Keratinocyte (primary cell): ENCODE measurements at regions not wholly inside any gene's neighbourhood (a gene's known extent, or its start where the extent isn't known, plus 50 kb on each side); places are given as distances from the start of the nearest gene placed in this dataset.
"Not testable (repeated sequence)": the region's sequence is repeated elsewhere in the genome, so short reads cannot be mapped to it uniquely, and the experiment has no call there.

Experiments
- DNase-seq: peaks from one replicate; pipeline ENCODE4 v3.0.0-alpha.2; 2011; ENCODE audit warnings: low read depth, missing footprints, low spot score
- FAIRE-seq: peaks from 2 replicates; lab custom pipeline; 2011; peaks lifted over from hg19 to GRCh38; lab: Jason Lieb, UNC
- H2AFZ ChIP-seq: 2 replicates; pipeline ENCODE4 v1.6.0; 2012; ENCODE audit warnings: low read length, control low read depth, inconsistent platforms; ENCODE audit not compliant: control insufficient read depth
- H3K27ac ChIP-seq: 2 replicates; pipeline ENCODE4 v1.5.1; 2011; ENCODE audit warnings: low read length; ENCODE audit not compliant: control insufficient read depth, insufficient read depth
- H3K27me3 ChIP-seq: 3 replicates; pipeline ENCODE4 v1.6.0; 2011; ENCODE audit warnings: low read length; ENCODE audit not compliant: control insufficient read depth, insufficient read depth; ENCODE audit errors: extremely low read depth
- H3K36me3 ChIP-seq, 2 experiments: 2 replicates in 1 of 2; 3 replicates in 1 of 2; pipeline ENCODE4 v1.5.1; 2011; ENCODE audit warnings: low read length in 2 of 2, mild to moderate bottlenecking in 1 of 2; ENCODE audit not compliant: control insufficient read depth in 2 of 2, insufficient read depth in 2 of 2; ENCODE audit errors: extremely low read depth in 1 of 2
- H3K4me1 ChIP-seq: 3 replicates; pipeline ENCODE4 v1.5.1; 2011; ENCODE audit warnings: low read length; ENCODE audit not compliant: control insufficient read depth, insufficient read depth; ENCODE audit errors: extremely low read depth
- H3K4me2 ChIP-seq: 3 replicates; pipeline ENCODE4 v1.6.0; 2011; ENCODE audit warnings: low read depth, low read length; ENCODE audit not compliant: control insufficient read depth, insufficient read depth; ENCODE audit errors: extremely low read depth
- H3K4me3 ChIP-seq, 3 experiments: fragments of 200-600 bp in 1 of 3; sonication (generic) in 1 of 3; 2 replicates in 2 of 3; 3 replicates in 1 of 3; pipeline ENCODE4 v1.5.1; 2011 to 2016; ENCODE audit warnings: low read length in 3 of 3, mild to moderate bottlenecking in 3 of 3, control low read depth in 2 of 3, inconsistent platforms in 1 of 3, low read depth in 1 of 3, mixed read lengths in 1 of 3, mixed run types in 1 of 3, moderate library complexity in 1 of 3; ENCODE audit not compliant: control insufficient read depth in 2 of 3, insufficient read depth in 2 of 3; ENCODE audit errors: extremely low read depth in 1 of 3
- H3K79me2 ChIP-seq: 2 replicates; pipeline ENCODE4 v1.6.0; 2012; ENCODE audit warnings: low read length; ENCODE audit not compliant: control insufficient read depth, insufficient read depth
- H3K9ac ChIP-seq: 3 replicates; pipeline ENCODE4 v1.6.0; 2011; ENCODE audit warnings: low read length; ENCODE audit not compliant: control insufficient read depth, insufficient read depth; ENCODE audit errors: extremely low read depth
- H3K9me1 ChIP-seq: 3 replicates; pipeline ENCODE4 v1.6.0; 2011; ENCODE audit warnings: low read length; ENCODE audit not compliant: control insufficient read depth, insufficient read depth; ENCODE audit errors: extremely low read depth
- H3K9me3 ChIP-seq: 2 replicates; pipeline ENCODE4 v1.5.1; 2012; ENCODE audit warnings: low read depth, low read length; ENCODE audit not compliant: control insufficient read depth
- H4K20me1 ChIP-seq: 3 replicates; pipeline ENCODE4 v1.6.0; 2011; ENCODE audit warnings: low read length; ENCODE audit not compliant: control insufficient read depth, insufficient read depth; ENCODE audit errors: extremely low read depth
- CTCF ChIP-seq, 3 experiments: IDR thresholded peaks in 1 of 3; conservative IDR thresholded peaks in 1 of 3; optimal IDR thresholded peaks in 1 of 3; 2 replicates in 2 of 3; 3 replicates in 1 of 3; pipeline versions ENCODE3 to v1.5.1; 2011; ENCODE audit warnings: low read length in 3 of 3, mild to moderate bottlenecking in 3 of 3, moderate library complexity in 2 of 3, control low read depth in 1 of 3, inconsistent platforms in 1 of 3; ENCODE audit not compliant: insufficient read depth in 2 of 3; ENCODE audit errors: extremely low read depth in 1 of 3
- EZH2 ChIP-seq: IDR thresholded peaks from one replicate; pipeline ENCODE4 v1.6.1; 2012; ENCODE audit warnings: inconsistent platforms, mild to moderate bottlenecking, low read length, moderate library complexity
- dilution Hi-C: fragments of 300-500 bp; cut with MboI; formaldehyde crosslinking; loops from one replicate; pipeline ENCODE4 v1.7.0; 2020; ENCODE audit warnings: low sequenced_read_pairs; ENCODE audit not compliant: extremely low pct_ligation_motif_present

DNA sequence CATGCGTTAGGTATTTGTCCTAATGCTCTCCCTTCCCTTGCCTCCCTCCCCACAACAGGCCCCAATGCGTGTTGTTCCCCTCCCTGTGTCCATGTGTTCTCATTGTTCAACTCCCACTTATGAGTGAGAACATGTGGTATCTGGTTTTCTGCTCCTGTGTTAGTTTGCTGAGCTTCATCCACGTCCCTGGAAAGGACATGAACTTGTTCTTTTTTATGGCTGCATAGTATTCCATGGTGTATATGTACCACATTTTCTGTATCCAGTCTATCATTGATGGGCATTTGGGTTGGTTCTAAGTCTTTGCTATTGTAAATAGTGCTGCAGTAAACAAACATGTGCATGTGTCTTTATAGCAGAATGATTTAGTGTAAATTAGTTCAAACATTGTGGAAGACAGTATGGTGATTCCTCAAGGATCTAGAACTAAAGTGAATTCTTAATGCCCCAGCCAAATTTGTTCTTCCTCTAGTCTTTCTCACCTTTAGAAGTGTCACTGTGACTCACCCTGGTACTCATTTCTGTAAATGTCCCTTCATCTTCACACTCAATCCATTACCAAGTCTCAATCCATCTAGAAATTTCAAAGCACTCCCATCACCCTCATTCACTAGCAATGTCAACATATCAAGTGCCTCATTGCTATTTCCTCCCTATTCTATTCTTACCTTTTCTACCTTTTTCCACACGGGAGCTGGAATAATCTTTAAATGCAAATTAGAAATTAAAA, 123.9 kb downstream of the MREG start:
- H2AFZ ChIP-seq, H4K20me1 ChIP-seq, H3K27me3 ChIP-seq, H3K9ac ChIP-seq, H3K36me3 ChIP-seq, FAIRE-seq, H3K4me2 ChIP-seq, H3K27ac ChIP-seq, H3K9me1 ChIP-seq, H3K9me3 ChIP-seq, H3K4me3 ChIP-seq, DNase-seq, H3K79me2 ChIP-seq, H3K4me1 ChIP-seq, dilution Hi-C loops: not testable (repeated sequence)

DNA sequence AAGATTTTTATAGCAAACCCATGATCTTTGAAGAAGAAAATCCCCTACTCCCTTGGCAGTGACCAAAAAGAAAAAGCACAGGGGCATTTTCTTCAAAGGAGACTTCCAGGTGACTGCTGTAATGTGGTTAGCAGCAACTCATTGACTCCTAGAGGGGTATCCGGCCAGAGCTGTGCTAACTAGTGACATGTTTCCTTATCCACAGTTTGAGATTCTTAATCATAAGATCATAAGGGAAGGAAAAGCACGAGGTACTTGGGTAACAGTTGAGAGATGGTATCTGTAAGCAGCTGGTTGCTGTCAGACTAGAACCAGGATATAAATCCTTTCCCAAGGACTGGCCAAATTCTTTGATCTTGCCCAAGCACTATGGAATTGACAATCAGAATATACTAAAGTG, 124.7 kb downstream of the MREG start:
- no peaks in the 10 kb centered on the region for H3K9me3 ChIP-seq
- no peaks in the 10 kb centered on the region for H3K27me3 ChIP-seq
- H3K4me2 ChIP-seq = no peak overlapping the region
- dilution Hi-C loops = no loop called here
- no peak overlapping the region for H3K9ac ChIP-seq
- H3K36me3 ChIP-seq = no peaks in the 10 kb centered on the region
- no peak overlapping the region for H3K27ac ChIP-seq
- H3K79me2 ChIP-seq = no peaks in the 10 kb centered on the region
- no peak overlapping the region for H3K4me3 ChIP-seq
- DNase-seq = no peak
- TF ChIP-seq EZH2 (no peak), CTCF (optimal IDR thresholded peaks at IDR 0.05 in 1 of 3, IDR thresholded peaks at IDR 0.05 in 1 of 3, conservative IDR thresholded peaks at IDR 0.05 in 1 of 3; ENCODE audit: extremely low read depth in 1 of 3, insufficient read depth in 2 of 3, low read length in 3 of 3) (no peak)
- H3K9me1 ChIP-seq = no peaks in the 10 kb centered on the region
- H2AFZ ChIP-seq = no peak overlapping the region
- no peak for FAIRE-seq
- no peaks in the 10 kb centered on the region for H4K20me1 ChIP-seq
- H3K4me1 ChIP-seq = no peaks in the 10 kb centered on the region

GRCh38 chr2:215887303-215887702, 126.0 kb downstream of the MREG start:
- Histone ChIP-seq H3K4me1 (no peaks in the 10 kb centered on the region), H3K27ac (no peak overlapping the region), H3K4me2 (no peak overlapping the region), H4K20me1 (no peaks in the 10 kb centered on the region), H3K9ac (no peak overlapping the region), H3K79me2 (no peaks in the 10 kb centered on the region), H3K9me3 (no peaks in the 10 kb centered on the region), H3K27me3 (no peaks in the 10 kb centered on the region), H3K36me3 (no peaks in the 10 kb centered on the region), H3K4me3 (no peak overlapping the region), H3K9me1 (no peaks in the 10 kb centered on the region), H2AFZ (no peak overlapping the region)
- no peak for TF ChIP-seq CTCF (optimal IDR thresholded peaks at IDR 0.05 in 1 of 3, IDR thresholded peaks at IDR 0.05 in 1 of 3, conservative IDR thresholded peaks at IDR 0.05 in 1 of 3; ENCODE audit: extremely low read depth in 1 of 3, insufficient read depth in 2 of 3, low read length in 3 of 3)
- TF ChIP-seq EZH2 = no peak
- DNase-seq = no peak
- dilution Hi-C loops = no loop called here
- no peak for FAIRE-seq
